ENCODE measurements at regions not wholly inside any gene's neighbourhood (a gene's known extent, or its start where the extent isn't known, plus 50 kb on each side); places are given as distances from the start of the nearest gene placed in this dataset.
"Not testable (repeated sequence)": the region's sequence is repeated elsewhere in the genome, so short reads cannot be mapped to it uniquely, and the experiment has no call there.

GRCh38 chr3:63719796-63720445 lies 67.4 kb downstream of the SNTN start:
- in situ Hi-C loops (cut with HindIII; ENCODE audit: low pct_unique_long_range_greater_than_20kb, low sequenced_read_pairs) = no loop called here
- no peak for TF ChIP-seq JUND (IDR thresholded peaks at IDR 0.05; ENCODE audit: low read depth)
- no peak for DNase-seq (ENCODE audit: low read depth in 1 of 2, low spot score in 1 of 2)

DNA sequence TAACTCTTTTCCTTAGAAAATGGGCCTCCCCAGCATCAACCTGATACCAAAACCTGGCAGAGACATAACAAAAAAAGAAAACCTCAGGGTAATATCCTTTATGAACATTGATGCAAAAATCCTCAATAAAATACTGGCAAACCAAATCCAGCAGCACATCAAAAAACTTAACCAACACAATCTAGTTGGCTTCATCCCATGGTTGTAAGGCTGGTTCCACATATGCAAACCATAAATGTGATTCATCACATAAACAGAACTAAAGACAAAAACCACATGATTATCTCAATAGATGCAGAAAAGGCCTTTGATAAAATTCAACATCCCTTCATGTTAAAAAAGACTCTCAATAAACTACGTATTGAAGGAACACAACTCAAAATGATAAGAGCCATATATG lies 68.5 kb downstream of the SNTN start:
- in situ Hi-C loops (cut with HindIII; ENCODE audit: low pct_unique_long_range_greater_than_20kb, low sequenced_read_pairs); DNase-seq (ENCODE audit: low read depth in 1 of 2, low spot score in 1 of 2): not testable (repeated sequence)

- no peak for TF ChIP-seq JUND (IDR thresholded peaks at IDR 0.05; ENCODE audit: low read depth)
- no peak for DNase-seq (ENCODE audit: low read depth in 1 of 2, low spot score in 1 of 2)
- in situ Hi-C loops (cut with HindIII; ENCODE audit: low pct_unique_long_range_greater_than_20kb, low sequenced_read_pairs) = no loop called here
These were observed 72.5 kb downstream of the SNTN start for GRCh38 chr3:63724987-63725386.

DNA sequence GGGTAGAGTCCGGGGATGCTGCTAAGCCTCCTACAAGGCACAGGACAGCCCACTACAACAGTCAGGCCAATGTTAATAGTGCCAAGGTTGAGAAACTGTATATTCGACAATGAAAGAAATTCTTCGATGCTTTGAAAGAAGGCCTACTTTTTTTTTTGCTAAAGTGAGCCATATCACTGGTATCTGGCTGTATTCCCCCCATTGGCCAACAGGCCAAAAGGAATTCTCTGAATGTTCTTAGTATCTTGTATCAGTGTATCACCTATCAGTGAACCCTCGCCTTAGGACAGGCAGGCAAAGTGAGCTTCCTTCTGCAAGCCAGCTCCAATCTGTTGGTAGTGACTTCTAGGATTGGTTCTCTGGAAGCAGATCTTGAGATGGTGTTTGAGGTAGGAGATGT lies 74.2 kb downstream of the SNTN start:
- no peak for DNase-seq (ENCODE audit: low read depth in 1 of 2, low spot score in 1 of 2)
- no peak for TF ChIP-seq JUND (IDR thresholded peaks at IDR 0.05; ENCODE audit: low read depth)
- in situ Hi-C loops (cut with HindIII; ENCODE audit: low pct_unique_long_range_greater_than_20kb, low sequenced_read_pairs) = no loop called here

DNA sequence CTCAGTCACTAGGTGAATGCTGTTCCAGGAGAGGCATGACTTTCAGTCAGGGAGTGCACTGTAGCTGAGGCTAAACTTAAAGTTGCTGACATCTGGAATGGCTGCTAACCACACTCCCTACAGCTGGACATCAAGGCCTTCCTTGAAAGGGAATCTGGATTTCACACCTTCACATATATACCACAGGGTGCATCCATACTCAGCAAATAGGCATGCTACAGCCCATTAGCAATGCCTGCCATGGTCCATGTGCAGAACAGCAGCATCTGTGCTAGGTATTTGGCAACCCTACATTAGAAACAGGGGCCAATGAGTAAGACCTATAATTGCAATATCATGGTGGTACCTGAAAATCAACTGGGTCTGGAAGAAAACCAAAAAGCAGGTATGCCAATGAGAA lies 74.8 kb downstream of the SNTN start:
- no peak for TF ChIP-seq JUND (IDR thresholded peaks at IDR 0.05; ENCODE audit: low read depth)
- in situ Hi-C loops (cut with HindIII; ENCODE audit: low pct_unique_long_range_greater_than_20kb, low sequenced_read_pairs) = no loop called here
- DNase-seq (ENCODE audit: low read depth in 1 of 2, low spot score in 1 of 2) = no peak

- no peak for DNase-seq (ENCODE audit: low read depth in 1 of 2, low spot score in 1 of 2)
- no peak for TF ChIP-seq JUND (IDR thresholded peaks at IDR 0.05; ENCODE audit: low read depth)
- in situ Hi-C loops (cut with HindIII; ENCODE audit: low pct_unique_long_range_greater_than_20kb, low sequenced_read_pairs) = no loop called here
These were observed 79.4 kb downstream of the SNTN start for GRCh38 chr3:63731866-63732265.

DNA sequence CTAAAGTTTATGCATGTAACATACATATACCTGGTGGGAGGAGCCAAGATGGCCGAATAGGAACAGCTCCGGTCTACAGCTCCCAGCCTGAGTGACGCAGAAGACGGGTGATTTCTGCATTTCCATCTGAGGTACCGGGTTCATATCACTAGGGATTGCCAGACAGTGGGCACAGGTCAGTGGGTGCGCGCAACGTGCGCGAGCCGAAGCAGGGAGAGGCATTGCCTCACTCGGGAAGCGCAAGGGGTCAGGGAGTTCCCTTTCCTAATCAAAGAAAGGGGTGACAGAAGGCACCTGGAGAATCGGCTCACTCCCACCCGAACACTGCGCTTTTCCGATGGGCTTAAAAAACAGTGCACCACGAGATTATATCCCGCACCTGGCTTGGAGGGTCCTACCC lies 80.8 kb downstream of the SNTN start:
- DNase-seq (ENCODE audit: low read depth in 1 of 2, low spot score in 1 of 2); in situ Hi-C loops (cut with HindIII; ENCODE audit: low pct_unique_long_range_greater_than_20kb, low sequenced_read_pairs): not testable (repeated sequence)

- DNase-seq (ENCODE audit: low read depth in 1 of 2, low spot score in 1 of 2); in situ Hi-C loops (cut with HindIII; ENCODE audit: low pct_unique_long_range_greater_than_20kb, low sequenced_read_pairs): not testable (repeated sequence)
These were observed 82.2 kb downstream of the SNTN start for GRCh38 chr3:63734632-63735031.

DNA sequence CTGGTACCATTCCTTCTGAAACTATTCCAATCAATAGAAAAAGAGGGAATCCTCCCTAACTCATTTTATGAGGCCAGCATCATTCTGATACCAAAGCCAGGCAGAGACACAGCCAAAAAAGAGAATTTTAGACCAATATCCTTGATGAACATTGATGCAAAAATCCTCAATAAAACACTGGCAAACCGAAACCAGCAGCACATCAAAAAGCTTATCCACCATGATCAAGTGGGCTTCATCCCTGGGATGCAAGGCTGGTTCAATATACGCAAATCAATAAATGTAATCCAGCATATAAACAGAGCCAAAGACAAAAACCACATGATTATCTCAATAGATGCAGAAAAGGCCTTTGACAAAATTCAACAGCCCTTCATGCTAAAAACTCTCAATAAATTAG lies 82.3 kb upstream of the C3orf49 start:
- DNase-seq (ENCODE audit: low read depth in 1 of 2, low spot score in 1 of 2); in situ Hi-C loops (cut with HindIII; ENCODE audit: low pct_unique_long_range_greater_than_20kb, low sequenced_read_pairs): not testable (repeated sequence)

DNA sequence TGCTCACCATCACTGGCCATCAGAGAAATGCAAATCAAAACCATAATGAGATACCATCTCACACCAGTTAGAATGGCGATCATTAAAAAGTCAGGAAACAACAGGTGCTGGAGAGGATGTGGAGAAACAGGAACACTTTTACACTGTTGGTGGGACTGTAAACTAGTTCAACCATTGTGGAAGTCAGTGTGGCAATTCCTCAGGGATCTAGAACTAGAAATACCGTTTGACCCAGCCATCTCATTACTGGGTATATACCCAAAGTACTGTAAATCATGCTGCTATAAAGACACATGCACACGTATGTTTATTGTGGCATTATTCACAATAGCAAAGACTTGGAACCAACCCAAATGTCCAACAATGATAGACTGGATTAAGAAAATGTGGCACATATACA lies 80.5 kb upstream of the C3orf49 start:
- DNase-seq (ENCODE audit: low read depth in 1 of 2, low spot score in 1 of 2); in situ Hi-C loops (cut with HindIII; ENCODE audit: low pct_unique_long_range_greater_than_20kb, low sequenced_read_pairs): not testable (repeated sequence)

DNA sequence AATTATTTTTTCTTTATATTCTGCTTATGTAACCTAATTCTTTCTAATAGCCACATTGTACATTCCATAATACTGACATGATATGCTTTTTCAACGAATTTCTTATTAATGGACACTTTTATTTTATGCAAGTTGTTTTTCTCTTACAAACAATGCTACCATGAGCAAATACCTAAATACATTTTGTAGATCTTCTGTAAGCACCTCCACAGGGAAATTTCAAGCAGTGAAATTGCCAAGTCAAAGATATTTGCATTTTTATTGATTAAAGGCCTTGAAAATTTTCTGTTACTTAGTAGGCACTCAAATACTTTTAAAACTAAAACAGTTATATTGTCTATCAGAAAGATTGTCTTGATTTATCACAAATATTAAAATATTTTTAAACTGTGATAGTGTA lies 79.6 kb upstream of the C3orf49 start:
- TF ChIP-seq JUND (IDR thresholded peaks at IDR 0.05; ENCODE audit: low read depth) = no peak
- DNase-seq (ENCODE audit: low read depth in 1 of 2, low spot score in 1 of 2) = no peak
- in situ Hi-C loops (cut with HindIII; ENCODE audit: low pct_unique_long_range_greater_than_20kb, low sequenced_read_pairs) = no loop called here

DNA sequence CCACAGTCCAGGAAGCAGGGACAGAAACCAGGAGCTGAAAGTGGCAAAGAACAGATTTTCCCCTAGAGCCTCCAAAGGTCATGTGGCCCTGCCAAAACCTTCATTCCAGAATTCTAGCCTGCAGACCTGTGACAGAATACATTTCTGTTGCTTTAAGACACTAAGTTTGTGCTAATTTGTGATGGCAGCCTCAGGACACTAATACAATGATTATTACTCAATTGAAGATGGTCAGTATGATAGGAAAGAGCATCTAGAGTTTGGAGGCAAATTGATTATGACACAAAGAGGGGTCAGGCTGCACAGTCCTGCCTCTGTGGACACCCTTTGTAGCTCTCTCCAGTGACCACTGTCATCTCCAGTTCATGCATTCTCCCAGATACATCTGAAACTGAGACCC lies 79.0 kb upstream of the C3orf49 start:
- in situ Hi-C loops (cut with HindIII; ENCODE audit: low pct_unique_long_range_greater_than_20kb, low sequenced_read_pairs) = no loop called here
- no peak for TF ChIP-seq JUND (IDR thresholded peaks at IDR 0.05; ENCODE audit: low read depth)
- DNase-seq (ENCODE audit: low read depth in 1 of 2, low spot score in 1 of 2) = no peak

DNA sequence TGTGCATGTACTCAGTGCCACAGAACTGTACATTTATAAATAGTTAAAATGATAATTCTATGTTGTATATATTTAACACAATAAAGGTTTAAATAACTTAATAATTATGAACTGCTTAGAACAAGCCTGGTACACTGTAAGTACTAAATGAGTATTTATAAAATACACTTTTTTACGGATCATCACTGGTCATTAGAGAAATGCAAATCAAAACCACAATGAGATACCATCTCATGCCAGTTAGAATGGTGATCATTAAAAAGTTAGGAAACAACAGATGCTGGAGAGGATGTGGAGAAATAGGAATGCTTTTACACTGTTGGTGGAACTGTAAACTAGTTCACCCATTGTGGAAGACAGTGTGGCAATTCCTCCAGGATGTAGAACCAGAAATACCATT lies 74.4 kb upstream of the C3orf49 start:
- DNase-seq (ENCODE audit: low read depth in 1 of 2, low spot score in 1 of 2); in situ Hi-C loops (cut with HindIII; ENCODE audit: low pct_unique_long_range_greater_than_20kb, low sequenced_read_pairs): not testable (repeated sequence)

DNA sequence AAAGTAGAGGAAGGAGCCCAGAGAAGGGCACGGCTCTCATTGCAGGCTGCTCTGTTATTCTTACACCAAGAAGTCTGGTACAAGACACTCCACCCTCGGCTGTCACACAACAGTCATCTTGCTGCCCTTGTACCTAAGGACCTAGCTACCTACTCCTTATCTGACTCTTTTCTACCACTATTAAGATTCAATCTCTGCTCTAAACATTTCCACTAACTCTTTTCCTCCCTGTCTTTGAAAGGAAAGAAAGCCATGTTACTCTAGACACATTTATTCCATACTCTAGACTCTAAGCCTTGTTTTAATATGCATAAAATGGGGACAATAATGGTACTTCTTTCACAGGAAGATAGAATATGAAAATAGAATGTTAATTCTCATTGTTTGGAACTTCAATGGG lies 73.3 kb upstream of the C3orf49 start:
- DNase-seq (ENCODE audit: low read depth in 1 of 2, low spot score in 1 of 2) = no peak
- TF ChIP-seq JUND (IDR thresholded peaks at IDR 0.05; ENCODE audit: low read depth) = no peak
- in situ Hi-C loops (cut with HindIII; ENCODE audit: low pct_unique_long_range_greater_than_20kb, low sequenced_read_pairs) = no loop called here

All from T47D (cell line).